Body of pancreas (tissue), 4 donors: ENCODE measurements at regions not wholly inside any gene's neighbourhood (a gene's known extent, or its start where the extent isn't known, plus 50 kb on each side); places are given as distances from the start of the nearest gene placed in this dataset.

ENCODE experiments used
- ATAC-seq: fragments of 150-250 bp; one replicate; pipeline ENCODE4 v1.9.1; 2016
- DNase-seq, 4 donors: peaks; one replicate each; pipeline ENCODE4 v3.0.0-alpha.2; 2019
- H3K27ac ChIP-seq, 4 donors: fragments of 200-600 bp; sonication (generic); 1 replicate in 3 of 4; 2 replicates in 1 of 4; pipeline versions ENCODE4 v1.5.1 to v1.6.1; 2016 to 2019; ENCODE audit warnings: mild to moderate bottlenecking in 1 of 4, mixed read lengths in 1 of 4, moderate library complexity in 1 of 4
- H3K27me3 ChIP-seq, 2 donors: fragments of 200-600 bp; sonication (generic); one replicate each; pipeline ENCODE4 v1.6.0; 2016; ENCODE audit warnings: mild to moderate bottlenecking in 1 of 2
- H3K36me3 ChIP-seq, 2 donors: fragments of 200-600 bp; sonication (generic); replicated peaks in 1 of 2; 2 replicates each; pipeline ENCODE4 v1.5.1; 2016; ENCODE audit warnings: low read depth in 2 of 2; ENCODE audit not compliant: insufficient read depth in 1 of 2
- H3K4me1 ChIP-seq: fragments of 200-600 bp; sonication (generic); one replicate; pipeline ENCODE4 v1.6.0; 2016
- H3K4me3 ChIP-seq, 2 donors: fragments of 200-600 bp; sonication (generic); 1 replicate in 1 of 2; 2 replicates in 1 of 2; pipeline ENCODE4 v1.5.1; 2016 to 2019
- H3K9me3 ChIP-seq, 3 donors: fragments of 200-600 bp; sonication (generic); 1 replicate in 2 of 3; 2 replicates in 1 of 3; pipeline ENCODE4 v1.5.1; 2016
- CTCF ChIP-seq, 7 experiments: fragments of 450-650 bp in 4 of 7; fragments of 200-600 bp in 3 of 7; sonication (generic) in 3 of 7; IDR thresholded peaks; one replicate each; pipeline ENCODE4 v1.5.1; 2016 to 2019; ENCODE audit warnings: antibody characterized with exemption in 7 of 7
- POLR2A ChIP-seq, 3 donors: fragments of 450-650 bp; IDR thresholded peaks; one replicate each; pipeline ENCODE4 v1.6.1; 2016; ENCODE audit warnings: antibody characterized with exemption in 3 of 3, mild to moderate bottlenecking in 2 of 3
- WGBS, 2 donors: methylation state at CpG; one replicate each; pipeline ENCODE4 v1.1.5; 2017; 5-methylcytosine and 5-hydroxymethylcytosine counted together
- intact Hi-C: fragments of 100-400 bp; cut with DNase I; formaldehyde crosslinking; loops from one replicate; pipeline ENCODE4 v1.15.1; 2023

- no peak for DNase-seq
Measured at GRCh38 chr18:54043484-54044251, 180.8 kb downstream of the MBD2 start.

GRCh38 chr18:54035927-54036326, 188.5 kb downstream of the MBD2 start:
- intact Hi-C loops, result no loop called here
- no peak overlapping the region for H3K27ac ChIP-seq
- no peak for ATAC-seq
- no peak for TF ChIP-seq POLR2A (IDR thresholded peaks at IDR 0.05)
- TF ChIP-seq CTCF (IDR thresholded peaks at IDR 0.05), result no peak
- H3K27me3 ChIP-seq, result no peaks in the 10 kb centered on the region
- H3K4me3 ChIP-seq, result no peak overlapping the region
- H3K36me3 ChIP-seq, result no peaks in the 10 kb centered on the region
- H3K4me1 ChIP-seq, result no peaks in the 10 kb centered on the region
- H3K9me3 ChIP-seq, result no peaks in the 10 kb centered on the region
- DNase-seq, result no peak

More at GRCh38 chr18:54043484-54044251, 180.8 kb downstream of the MBD2 start:
- intact Hi-C loops, result no loop called here
- H3K36me3 ChIP-seq, result no peaks in the 10 kb centered on the region
- H3K27me3 ChIP-seq, result no peaks in the 10 kb centered on the region
- no peaks in the 10 kb centered on the region for H3K9me3 ChIP-seq
- ATAC-seq, result no peak
- H3K4me3 ChIP-seq, result no peak overlapping the region
- TF ChIP-seq CTCF (IDR thresholded peaks at IDR 0.05) (no peak), POLR2A (IDR thresholded peaks at IDR 0.05) (no peak)
- H3K4me1 ChIP-seq, result no peaks in the 10 kb centered on the region
- no peak overlapping the region for H3K27ac ChIP-seq
- 63 to 73% methylated on average over 2 of the region's 2 CpGs for WGBS, 2 donors

- Histone ChIP-seq H3K9me3 (no peaks in the 10 kb centered on the region), H3K4me3 (no peak overlapping the region), H3K27me3 (no peaks in the 10 kb centered on the region), H3K4me1 (no peaks in the 10 kb centered on the region), H3K27ac (no peak overlapping the region), H3K36me3 (no peaks in the 10 kb centered on the region)
- DNase-seq (no peak), ATAC-seq (no peak)
- no peak for TF ChIP-seq CTCF (IDR thresholded peaks at IDR 0.05)
- no peak for TF ChIP-seq POLR2A (IDR thresholded peaks at IDR 0.05)
- intact Hi-C loops, result no loop called here
- WGBS, 2 donors, result 87 to 90% methylated on average over 3 of the region's 3 CpGs
Measured at GRCh38 chr18:54033052-54033451, 191.4 kb downstream of the MBD2 start.

- no peaks in the 10 kb centered on the region for H3K36me3 ChIP-seq
- H3K9me3 ChIP-seq, result no peaks in the 10 kb centered on the region
- H3K4me1 ChIP-seq, result no peaks in the 10 kb centered on the region
- intact Hi-C loops, result no loop called here
- H3K27me3 ChIP-seq, result no peaks in the 10 kb centered on the region
- TF ChIP-seq POLR2A (IDR thresholded peaks at IDR 0.05), result no peak
- no peak for TF ChIP-seq CTCF (IDR thresholded peaks at IDR 0.05)
- H3K4me3 ChIP-seq, result no peak overlapping the region
- ATAC-seq, result no peak
- no peak overlapping the region for H3K27ac ChIP-seq
- no peak for DNase-seq
Measured at GRCh38 chr18:54032412-54032811, 192.1 kb downstream of the MBD2 start.

GRCh38 chr18:54031243-54031642, 193.2 kb downstream of the MBD2 start:
- H3K36me3 ChIP-seq, result no peaks in the 10 kb centered on the region
- TF ChIP-seq CTCF (IDR thresholded peaks at IDR 0.05), result no peak
- no peak for TF ChIP-seq POLR2A (IDR thresholded peaks at IDR 0.05)
- no peaks in the 10 kb centered on the region for H3K27me3 ChIP-seq
- no peaks in the 10 kb centered on the region for H3K9me3 ChIP-seq
- intact Hi-C loops, result no loop called here
- no peak overlapping the region for H3K27ac ChIP-seq
- no peaks in the 10 kb centered on the region for H3K4me1 ChIP-seq
- no peak for DNase-seq
- no peak overlapping the region for H3K4me3 ChIP-seq
- no peak for ATAC-seq
